ENCODE measurements at regions not wholly inside any gene's neighbourhood (a gene's known extent, or its start where the extent isn't known, plus 50 kb on each side); places are given as distances from the start of the nearest gene placed in this dataset.

DNA sequence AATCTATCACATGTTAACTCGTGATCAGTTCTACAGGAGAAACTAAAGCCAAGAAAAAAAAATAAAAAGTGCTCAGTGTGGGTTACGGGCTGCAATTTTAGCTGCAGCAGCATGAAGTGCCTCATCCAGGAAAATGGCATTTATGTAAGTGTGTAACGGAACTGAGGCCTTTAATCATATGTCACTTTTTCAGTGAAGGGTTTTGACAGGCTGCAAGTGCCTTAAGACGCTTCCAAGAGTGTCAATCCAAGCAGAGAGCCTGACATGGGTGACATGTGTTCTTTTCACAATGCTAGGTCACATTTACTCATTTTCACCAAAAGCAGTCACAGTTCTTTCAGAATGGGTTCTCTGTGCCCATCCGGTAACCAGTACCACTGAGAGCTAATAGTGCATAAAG lies 604.6 kb downstream of the RAB28 start:
- Histone ChIP-seq H3F3A (replicated peaks; ENCODE audit: insufficient read depth) (no peaks in the 10 kb centered on the region), H3K27me3 (ENCODE audit: insufficient read depth) (no peaks in the 10 kb centered on the region), H3K9me2 (no peaks in the 10 kb centered on the region), H3K27ac (ENCODE audit: low read depth in 2 of 2, low read length in 1 of 2) (no peak overlapping the region), H3K4me2 (no peak overlapping the region), H3K4me1 (ENCODE audit: control insufficient read depth in 1 of 2, insufficient read depth in 2 of 2, low read depth in 1 of 2, low read length in 1 of 2) (no peaks in the 10 kb centered on the region), H3K9me3 (no peaks in the 10 kb centered on the region), H3K36me3 (replicated peaks in 1 of 2; ENCODE audit: control insufficient read depth in 1 of 2, insufficient read depth in 2 of 2, low read length in 1 of 2) (no peaks in the 10 kb centered on the region), H3K4me3 (ENCODE audit: low read depth in 2 of 2, low read length in 1 of 2) (no peak overlapping the region), H2AFZ (ENCODE audit: low read depth) (no peak overlapping the region), H4K20me1 (ENCODE audit: insufficient read depth) (no peaks in the 10 kb centered on the region), H3K79me2 (ENCODE audit: insufficient read depth) (no peaks in the 10 kb centered on the region), H3K9ac (no peak overlapping the region)
- DNase-seq = no peak
- CTCF ChIA-PET = interaction anchor here (1.1 kb wide), 1 partner anchor 9 kb away, joined by 3 read pairs; no protein-coding TSS in a partner anchor
- POLR2A ChIA-PET = no interaction called here
- TF ChIP-seq, protein P1, sequence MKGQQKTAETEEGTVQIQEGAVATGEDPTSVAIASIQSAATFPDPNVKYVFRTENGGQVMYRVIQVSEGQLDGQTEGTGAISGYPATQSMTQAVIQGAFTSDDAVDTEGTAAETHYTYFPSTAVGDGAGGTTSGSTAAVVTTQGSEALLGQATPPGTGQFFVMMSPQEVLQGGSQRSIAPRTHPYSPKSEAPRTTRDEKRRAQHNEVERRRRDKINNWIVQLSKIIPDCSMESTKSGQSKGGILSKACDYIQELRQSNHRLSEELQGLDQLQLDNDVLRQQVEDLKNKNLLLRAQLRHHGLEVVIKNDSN (IDR thresholded peaks at IDR 0.05; ENCODE audit: borderline replicate concordance, low read depth) = no peak
- TF ChIP-seq MEF2A (IDR thresholded peaks at IDR 0.05; ENCODE audit: borderline replicate concordance, low read depth) (no peak), EP300 (IDR thresholded peaks at IDR 0.05; ENCODE audit: borderline replicate concordance in 1 of 2, low read depth in 1 of 2, low read length in 1 of 2) (no peak), NFIC (IDR thresholded peaks at IDR 0.05; ENCODE audit: borderline replicate concordance) (no peak), NRF1 (IDR thresholded peaks at IDR 0.05; ENCODE audit: low read depth, low read length) (no peak), RFX5 (IDR thresholded peaks at IDR 0.05; ENCODE audit: low read length) (no peak)
- TF ChIP-seq, protein P2, sequence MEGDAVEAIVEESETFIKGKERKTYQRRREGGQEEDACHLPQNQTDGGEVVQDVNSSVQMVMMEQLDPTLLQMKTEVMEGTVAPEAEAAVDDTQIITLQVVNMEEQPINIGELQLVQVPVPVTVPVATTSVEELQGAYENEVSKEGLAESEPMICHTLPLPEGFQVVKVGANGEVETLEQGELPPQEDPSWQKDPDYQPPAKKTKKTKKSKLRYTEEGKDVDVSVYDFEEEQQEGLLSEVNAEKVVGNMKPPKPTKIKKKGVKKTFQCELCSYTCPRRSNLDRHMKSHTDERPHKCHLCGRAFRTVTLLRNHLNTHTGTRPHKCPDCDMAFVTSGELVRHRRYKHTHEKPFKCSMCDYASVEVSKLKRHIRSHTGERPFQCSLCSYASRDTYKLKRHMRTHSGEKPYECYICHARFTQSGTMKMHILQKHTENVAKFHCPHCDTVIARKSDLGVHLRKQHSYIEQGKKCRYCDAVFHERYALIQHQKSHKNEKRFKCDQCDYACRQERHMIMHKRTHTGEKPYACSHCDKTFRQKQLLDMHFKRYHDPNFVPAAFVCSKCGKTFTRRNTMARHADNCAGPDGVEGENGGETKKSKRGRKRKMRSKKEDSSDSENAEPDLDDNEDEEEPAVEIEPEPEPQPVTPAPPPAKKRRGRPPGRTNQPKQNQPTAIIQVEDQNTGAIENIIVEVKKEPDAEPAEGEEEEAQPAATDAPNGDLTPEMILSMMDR (IDR thresholded peaks at IDR 0.05) = no peak
- WGBS (ENCODE audit: low lambda C conversion rate) = 17% methylated on average over 5 of the region's 5 CpGs

DNA sequence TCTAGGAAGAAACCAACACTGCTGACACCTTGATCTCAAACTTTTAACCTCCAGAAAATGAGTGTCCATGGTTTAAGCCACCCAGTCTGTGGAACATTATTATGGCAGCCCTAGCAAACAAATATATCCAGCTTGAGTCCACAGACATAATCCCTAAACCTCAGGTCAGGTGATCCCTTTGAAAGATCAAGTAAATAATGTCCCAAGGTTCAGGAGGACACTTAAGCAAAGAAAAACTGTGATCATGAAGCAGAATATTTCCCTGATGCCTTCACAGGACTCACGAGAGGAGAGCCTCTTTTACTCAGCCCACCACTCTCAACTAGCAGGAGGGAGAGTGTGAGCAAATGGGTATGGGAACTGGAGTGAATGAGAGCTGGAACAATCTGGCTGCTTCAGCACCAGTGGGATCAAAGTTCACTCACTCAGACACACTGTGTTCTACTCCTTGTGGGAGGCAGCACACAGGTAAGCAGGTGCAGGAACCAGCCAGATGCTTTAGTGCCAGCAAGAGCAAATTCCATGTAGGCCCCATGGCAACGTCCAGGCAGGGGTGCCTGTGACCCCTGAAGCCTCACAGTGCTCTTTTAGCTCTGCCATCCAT lies 608.4 kb downstream of the RAB28 start:
- Histone ChIP-seq H3K4me2 (no peak overlapping the region), H3K4me1 (ENCODE audit: control insufficient read depth in 1 of 2, insufficient read depth in 2 of 2, low read depth in 1 of 2, low read length in 1 of 2) (no peaks in the 10 kb centered on the region), H4K20me1 (ENCODE audit: insufficient read depth) (no peaks in the 10 kb centered on the region), H3K9me2 (no peaks in the 10 kb centered on the region), H3K9ac (no peak overlapping the region), H2AFZ (ENCODE audit: low read depth) (no peak overlapping the region), H3K9me3 (no peaks in the 10 kb centered on the region), H3K4me3 (ENCODE audit: low read depth in 2 of 2, low read length in 1 of 2) (no peak overlapping the region), H3K36me3 (replicated peaks in 1 of 2; ENCODE audit: control insufficient read depth in 1 of 2, insufficient read depth in 2 of 2, low read length in 1 of 2) (no peaks in the 10 kb centered on the region), H3F3A (replicated peaks; ENCODE audit: insufficient read depth) (no peaks in the 10 kb centered on the region), H3K79me2 (ENCODE audit: insufficient read depth) (no peaks in the 10 kb centered on the region), H3K27me3 (ENCODE audit: insufficient read depth) (no peaks in the 10 kb centered on the region), H3K27ac (ENCODE audit: low read depth in 2 of 2, low read length in 1 of 2) (no peak overlapping the region)
- 6% methylated on average over 2 of the region's 2 CpGs for WGBS (ENCODE audit: low lambda C conversion rate)
- ChIA-PET POLR2A (no interaction called here), CTCF (interaction anchor here (1.3 kb wide), 1 partner anchor 13 kb away, joined by 3 read pairs; no protein-coding TSS in a partner anchor)
- no peak for DNase-seq
- TF ChIP-seq NFIC (IDR thresholded peaks at IDR 0.05; ENCODE audit: borderline replicate concordance) (no peak), EP300 (IDR thresholded peaks at IDR 0.05; ENCODE audit: borderline replicate concordance in 1 of 2, low read depth in 1 of 2, low read length in 1 of 2) (no peak), GABPA (IDR thresholded peaks at IDR 0.05; ENCODE audit: low read depth) (no peak), SMC3 (IDR thresholded peaks at IDR 0.05; ENCODE audit: low read depth, low read length) (no peak), FOXM1 (IDR thresholded peaks at IDR 0.05; ENCODE audit: low read depth) (no peak), RCOR1 (IDR thresholded peaks at IDR 0.05; ENCODE audit: low read length) (no peak), TCF12 (IDR thresholded peaks at IDR 0.05) (no peak), SIN3A (IDR thresholded peaks at IDR 0.05; ENCODE audit: borderline replicate concordance, low read depth, low read length) (no peak), MXI1 (IDR thresholded peaks at IDR 0.05; ENCODE audit: low read depth, low read length) (no peak)
- TF ChIP-seq, protein P3, sequence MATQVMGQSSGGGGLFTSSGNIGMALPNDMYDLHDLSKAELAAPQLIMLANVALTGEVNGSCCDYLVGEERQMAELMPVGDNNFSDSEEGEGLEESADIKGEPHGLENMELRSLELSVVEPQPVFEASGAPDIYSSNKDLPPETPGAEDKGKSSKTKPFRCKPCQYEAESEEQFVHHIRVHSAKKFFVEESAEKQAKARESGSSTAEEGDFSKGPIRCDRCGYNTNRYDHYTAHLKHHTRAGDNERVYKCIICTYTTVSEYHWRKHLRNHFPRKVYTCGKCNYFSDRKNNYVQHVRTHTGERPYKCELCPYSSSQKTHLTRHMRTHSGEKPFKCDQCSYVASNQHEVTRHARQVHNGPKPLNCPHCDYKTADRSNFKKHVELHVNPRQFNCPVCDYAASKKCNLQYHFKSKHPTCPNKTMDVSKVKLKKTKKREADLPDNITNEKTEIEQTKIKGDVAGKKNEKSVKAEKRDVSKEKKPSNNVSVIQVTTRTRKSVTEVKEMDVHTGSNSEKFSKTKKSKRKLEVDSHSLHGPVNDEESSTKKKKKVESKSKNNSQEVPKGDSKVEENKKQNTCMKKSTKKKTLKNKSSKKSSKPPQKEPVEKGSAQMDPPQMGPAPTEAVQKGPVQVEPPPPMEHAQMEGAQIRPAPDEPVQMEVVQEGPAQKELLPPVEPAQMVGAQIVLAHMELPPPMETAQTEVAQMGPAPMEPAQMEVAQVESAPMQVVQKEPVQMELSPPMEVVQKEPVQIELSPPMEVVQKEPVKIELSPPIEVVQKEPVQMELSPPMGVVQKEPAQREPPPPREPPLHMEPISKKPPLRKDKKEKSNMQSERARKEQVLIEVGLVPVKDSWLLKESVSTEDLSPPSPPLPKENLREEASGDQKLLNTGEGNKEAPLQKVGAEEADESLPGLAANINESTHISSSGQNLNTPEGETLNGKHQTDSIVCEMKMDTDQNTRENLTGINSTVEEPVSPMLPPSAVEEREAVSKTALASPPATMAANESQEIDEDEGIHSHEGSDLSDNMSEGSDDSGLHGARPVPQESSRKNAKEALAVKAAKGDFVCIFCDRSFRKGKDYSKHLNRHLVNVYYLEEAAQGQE (IDR thresholded peaks at IDR 0.05; ENCODE audit: low read depth, low read length) = no peak
- TF ChIP-seq, protein P4, sequence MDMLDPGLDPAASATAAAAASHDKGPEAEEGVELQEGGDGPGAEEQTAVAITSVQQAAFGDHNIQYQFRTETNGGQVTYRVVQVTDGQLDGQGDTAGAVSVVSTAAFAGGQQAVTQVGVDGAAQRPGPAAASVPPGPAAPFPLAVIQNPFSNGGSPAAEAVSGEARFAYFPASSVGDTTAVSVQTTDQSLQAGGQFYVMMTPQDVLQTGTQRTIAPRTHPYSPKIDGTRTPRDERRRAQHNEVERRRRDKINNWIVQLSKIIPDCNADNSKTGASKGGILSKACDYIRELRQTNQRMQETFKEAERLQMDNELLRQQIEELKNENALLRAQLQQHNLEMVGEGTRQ (IDR thresholded peaks at IDR 0.05; ENCODE audit: borderline replicate concordance, low read depth, low read length) = no peak
- TF ChIP-seq, protein P5, sequence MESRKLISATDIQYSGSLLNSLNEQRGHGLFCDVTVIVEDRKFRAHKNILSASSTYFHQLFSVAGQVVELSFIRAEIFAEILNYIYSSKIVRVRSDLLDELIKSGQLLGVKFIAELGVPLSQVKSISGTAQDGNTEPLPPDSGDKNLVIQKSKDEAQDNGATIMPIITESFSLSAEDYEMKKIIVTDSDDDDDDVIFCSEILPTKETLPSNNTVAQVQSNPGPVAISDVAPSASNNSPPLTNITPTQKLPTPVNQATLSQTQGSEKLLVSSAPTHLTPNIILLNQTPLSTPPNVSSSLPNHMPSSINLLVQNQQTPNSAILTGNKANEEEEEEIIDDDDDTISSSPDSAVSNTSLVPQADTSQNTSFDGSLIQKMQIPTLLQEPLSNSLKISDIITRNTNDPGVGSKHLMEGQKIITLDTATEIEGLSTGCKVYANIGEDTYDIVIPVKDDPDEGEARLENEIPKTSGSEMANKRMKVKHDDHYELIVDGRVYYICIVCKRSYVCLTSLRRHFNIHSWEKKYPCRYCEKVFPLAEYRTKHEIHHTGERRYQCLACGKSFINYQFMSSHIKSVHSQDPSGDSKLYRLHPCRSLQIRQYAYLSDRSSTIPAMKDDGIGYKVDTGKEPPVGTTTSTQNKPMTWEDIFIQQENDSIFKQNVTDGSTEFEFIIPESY (IDR thresholded peaks at IDR 0.05; ENCODE audit: borderline replicate concordance, low read depth) = no peak
